MM.1S (cell line): ENCODE measurements at regions not wholly inside any gene's neighbourhood (a gene's known extent, or its start where the extent isn't known, plus 50 kb on each side); places are given as distances from the start of the nearest gene placed in this dataset.

Experiments
- DNase-seq: peaks from one replicate; pipeline ENCODE4 v3.0.0-alpha.2; 2015
- H2AFZ ChIP-seq: fragments of 300-600 bp; sonication (generic); 2 replicates; pipeline ENCODE4 v1.6.0; 2016; ENCODE audit warnings: antibody characterized with exemption, low read length
- H3F3A ChIP-seq: fragments of 300-600 bp; sonication (generic); 2 replicates; pipeline ENCODE4 v1.6.1; 2016; ENCODE audit warnings: mild to moderate bottlenecking, antibody characterized with exemption, low read length, moderate library complexity, mixed read lengths; ENCODE audit not compliant: insufficient read depth
- H3K27ac ChIP-seq: fragments of 300-600 bp; sonication (generic); 2 replicates; pipeline ENCODE4 v1.5.1; 2016; ENCODE audit warnings: mild to moderate bottlenecking, low read length
- H3K27me3 ChIP-seq: fragments of 300-600 bp; sonication (generic); replicated peaks from 2 replicates; pipeline ENCODE4 v1.6.0; 2016; ENCODE audit warnings: low read length; ENCODE audit not compliant: insufficient read depth
- H3K36me3 ChIP-seq: fragments of 300-600 bp; sonication (generic); replicated peaks from 2 replicates; pipeline ENCODE4 v1.6.1; 2016; ENCODE audit warnings: mild to moderate bottlenecking, low read length, mixed read lengths; ENCODE audit not compliant: insufficient read depth
- H3K4me1 ChIP-seq: fragments of 300-600 bp; sonication (generic); 2 replicates; pipeline ENCODE4 v1.6.1; 2016; ENCODE audit warnings: low read length, mixed read lengths
- H3K4me2 ChIP-seq: fragments of 300-600 bp; sonication (generic); 2 replicates; pipeline ENCODE4 v1.6.0; 2016; ENCODE audit warnings: low read depth, low read length
- H3K4me3 ChIP-seq: fragments of 300-600 bp; sonication (generic); 2 replicates; pipeline ENCODE4 v1.5.1; 2016; ENCODE audit warnings: low read length, mixed read lengths
- H3K79me2 ChIP-seq: fragments of 300-600 bp; sonication (generic); 2 replicates; pipeline ENCODE4 v1.6.1; 2016; ENCODE audit warnings: mixed run types, low read length, mixed read lengths
- H3K9ac ChIP-seq: fragments of 300-600 bp; sonication (generic); 2 replicates; pipeline ENCODE4 v1.6.1; 2016; ENCODE audit warnings: low read length, mixed read lengths
- H3K9me2 ChIP-seq: fragments of 300-600 bp; sonication (generic); replicated peaks from 2 replicates; pipeline ENCODE4 v1.6.1; 2016; ENCODE audit warnings: mild to moderate bottlenecking, low read length, mixed read lengths; ENCODE audit not compliant: insufficient read depth
- H3K9me3 ChIP-seq: fragments of 300-600 bp; sonication (generic); replicated peaks from 2 replicates; pipeline ENCODE4 v1.6.1; 2016; ENCODE audit warnings: mild to moderate bottlenecking, low read length, mixed read lengths; ENCODE audit not compliant: insufficient read depth
- H4K20me1 ChIP-seq: fragments of 300-600 bp; sonication (generic); 2 replicates; pipeline ENCODE4 v1.6.1; 2016; ENCODE audit warnings: mild to moderate bottlenecking, low read length, moderate library complexity, mixed read lengths; ENCODE audit not compliant: insufficient read depth
- CTCF ChIP-seq: fragments of 300-600 bp; sonication (generic); IDR thresholded peaks from 2 replicates; pipeline ENCODE4 v1.5.1; 2016; ENCODE audit warnings: antibody characterized with exemption, low read length, mixed read lengths
- EZH2 ChIP-seq: fragments of 300-600 bp; sonication (generic); optimal IDR thresholded peaks from 2 replicates; pipeline ENCODE3; 2017; ENCODE audit warnings: low read depth, mild to moderate bottlenecking, antibody characterized with exemption, low read length, mixed read lengths
- EZH2phosphoT487 ChIP-seq: fragments of 300-600 bp; sonication (generic); IDR thresholded peaks from 2 replicates; pipeline ENCODE4 v1.6.1; 2018; ENCODE audit warnings: antibody characterized with exemption, low read length

GRCh38 chr9:82563094-82563493 lies 499.8 kb downstream of the RASEF start:
- no peaks in the 10 kb centered on the region for H3K36me3 ChIP-seq
- no peaks in the 10 kb centered on the region for H3K4me1 ChIP-seq
- H3K4me2 ChIP-seq = no peak overlapping the region
- H4K20me1 ChIP-seq = no peaks in the 10 kb centered on the region
- TF ChIP-seq EZH2phosphoT487 (no peak), CTCF (no peak), EZH2 (no peak)
- H2AFZ ChIP-seq = no peak overlapping the region
- no peak overlapping the region for H3K9ac ChIP-seq
- H3K27ac ChIP-seq = no peak overlapping the region
- H3K27me3 ChIP-seq = no peaks in the 10 kb centered on the region
- no peaks in the 10 kb centered on the region for H3K9me3 ChIP-seq
- no peaks in the 10 kb centered on the region for H3F3A ChIP-seq
- H3K9me2 ChIP-seq = no peaks in the 10 kb centered on the region
- H3K79me2 ChIP-seq = no peaks in the 10 kb centered on the region
- no peak for DNase-seq
- H3K4me3 ChIP-seq = no peak overlapping the region

GRCh38 chr9:82563841-82564240 lies 499.1 kb downstream of the RASEF start:
- no peaks in the 10 kb centered on the region for H3K9me3 ChIP-seq
- no peak overlapping the region for H3K27ac ChIP-seq
- no peaks in the 10 kb centered on the region for H3K79me2 ChIP-seq
- no peak overlapping the region for H2AFZ ChIP-seq
- TF ChIP-seq CTCF (no peak), EZH2 (no peak), EZH2phosphoT487 (no peak)
- H3K27me3 ChIP-seq = no peaks in the 10 kb centered on the region
- H3F3A ChIP-seq = no peaks in the 10 kb centered on the region
- H3K4me2 ChIP-seq = no peak overlapping the region
- H3K36me3 ChIP-seq = no peaks in the 10 kb centered on the region
- no peak for DNase-seq
- H3K4me3 ChIP-seq = no peak overlapping the region
- no peaks in the 10 kb centered on the region for H4K20me1 ChIP-seq
- no peaks in the 10 kb centered on the region for H3K9me2 ChIP-seq
- H3K9ac ChIP-seq = no peak overlapping the region
- H3K4me1 ChIP-seq = no peaks in the 10 kb centered on the region

GRCh38 chr9:82565188-82565969 lies 497.6 kb downstream of the RASEF start:
- TF ChIP-seq CTCF (no peak), EZH2 (no peak), EZH2phosphoT487 (no peak)
- Histone ChIP-seq H4K20me1 (no peaks in the 10 kb centered on the region), H3K4me1 (no peaks in the 10 kb centered on the region)

More at GRCh38 chr9:82565188-82565969, 497.6 kb downstream of the RASEF start:
- Histone ChIP-seq H3K4me3 (no peak overlapping the region), H3K79me2 (no peaks in the 10 kb centered on the region), H3K9me3 (no peaks in the 10 kb centered on the region), H3K27me3 (no peaks in the 10 kb centered on the region), H3K27ac (no peak overlapping the region), H2AFZ (no peak overlapping the region), H3K9ac (no peak overlapping the region), H3K36me3 (no peaks in the 10 kb centered on the region), H3F3A (no peaks in the 10 kb centered on the region), H3K9me2 (no peaks in the 10 kb centered on the region), H3K4me2 (no peak overlapping the region)
- DNase-seq = no peak
